Dermis blood vessel endothelial cell (primary cell): ENCODE measurements at regions not wholly inside any gene's neighbourhood (a gene's known extent, or its start where the extent isn't known, plus 50 kb on each side); places are given as distances from the start of the nearest gene placed in this dataset.

Experiments
- DNase-seq: peaks from one replicate; pipeline ENCODE4 v3.0.0; 2010

GRCh38 chr14:48983351-48983888 is 602.8 kb downstream of the RPS29 start:
- DNase-seq: no peak

DNA sequence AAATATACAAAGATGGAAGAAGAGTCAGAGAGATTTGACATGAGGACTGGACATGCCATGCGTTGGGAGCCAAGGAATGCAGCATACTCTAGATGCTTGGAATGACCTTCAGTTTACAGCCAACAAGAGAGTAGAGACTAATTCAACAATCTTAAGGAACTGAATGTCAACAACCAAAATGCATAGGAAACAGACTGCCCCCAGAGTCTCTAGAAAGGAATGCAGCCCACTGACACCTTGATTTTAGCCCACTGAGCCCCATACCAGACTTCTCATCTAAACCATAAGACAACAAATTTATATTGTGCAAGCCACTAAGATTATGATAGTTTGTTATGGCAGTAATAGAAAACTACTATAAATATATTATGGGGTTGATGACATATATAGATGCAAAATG is 611.2 kb downstream of the RPS29 start:
- DNase-seq: no peak

DNA sequence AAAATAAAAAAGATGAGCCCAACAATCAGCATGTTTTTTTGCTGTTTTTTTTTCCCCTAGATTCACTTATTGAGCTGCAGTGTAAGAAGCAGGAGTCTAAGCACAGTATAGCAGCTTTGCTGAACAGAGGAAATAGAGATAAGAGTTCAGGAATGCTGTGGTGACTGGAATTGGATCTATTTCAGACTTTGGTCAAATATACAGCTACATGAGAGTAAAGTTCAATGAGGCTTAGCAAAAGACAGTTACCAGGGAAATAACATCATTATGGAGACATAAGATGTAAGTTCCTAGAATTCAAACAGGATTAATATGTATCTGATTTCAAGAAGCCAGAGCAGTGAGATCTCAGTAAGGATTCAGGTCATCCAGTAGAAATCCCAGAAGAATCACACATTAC is 613.0 kb downstream of the RPS29 start:
- no peak for DNase-seq

GRCh38 chr14:48970943-48971342 is 615.2 kb downstream of the RPS29 start:
- no peak for DNase-seq

- DNase-seq: no peak
Measured at GRCh38 chr14:48967419-48967818, 618.8 kb downstream of the RPS29 start.

- DNase-seq: no peak
Measured at GRCh38 chr14:48963231-48963790, 622.9 kb downstream of the RPS29 start.

DNA sequence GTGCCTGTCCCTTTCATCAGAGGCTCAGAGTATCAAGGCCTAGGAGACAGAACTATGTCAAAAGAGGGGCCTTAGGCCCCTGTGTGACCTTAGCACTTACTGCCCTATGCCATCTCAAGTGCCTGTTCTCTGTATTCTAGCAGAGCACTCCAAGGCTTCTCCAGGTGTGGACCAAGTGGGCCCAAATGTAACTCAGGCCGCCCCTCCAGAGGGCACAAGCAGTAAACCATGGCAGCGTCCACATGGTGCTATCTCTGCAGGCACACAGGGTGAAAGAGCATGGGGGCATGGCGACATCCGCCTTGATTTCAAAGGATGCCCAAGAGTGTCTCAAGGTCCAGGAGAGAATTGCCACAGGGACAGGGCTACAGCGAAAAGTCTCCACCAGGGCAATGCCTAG is 628.7 kb downstream of the RPS29 start:
- no peak for DNase-seq

DNA sequence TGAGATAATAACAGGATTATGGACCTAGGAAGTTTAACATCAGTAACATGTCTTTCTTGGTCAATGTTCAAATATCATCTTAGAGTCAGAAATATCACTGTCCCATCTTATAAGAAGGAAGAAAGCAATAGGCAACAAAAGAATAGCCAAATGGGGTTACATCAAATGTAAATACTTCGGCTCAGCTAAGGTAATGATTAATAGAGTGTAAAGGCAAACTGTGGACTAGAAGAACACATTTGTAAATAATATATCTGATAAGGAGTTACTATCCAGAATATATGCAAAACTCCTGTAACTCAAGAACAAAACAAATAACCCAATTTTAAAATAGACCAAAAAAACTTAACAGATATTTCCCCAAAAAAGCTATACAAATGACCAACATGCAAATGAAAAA is 630.3 kb downstream of the RPS29 start:
- DNase-seq: no peak

GRCh38 chr14:48954446-48954845 is 631.7 kb downstream of the RPS29 start:
- no peak for DNase-seq

DNA sequence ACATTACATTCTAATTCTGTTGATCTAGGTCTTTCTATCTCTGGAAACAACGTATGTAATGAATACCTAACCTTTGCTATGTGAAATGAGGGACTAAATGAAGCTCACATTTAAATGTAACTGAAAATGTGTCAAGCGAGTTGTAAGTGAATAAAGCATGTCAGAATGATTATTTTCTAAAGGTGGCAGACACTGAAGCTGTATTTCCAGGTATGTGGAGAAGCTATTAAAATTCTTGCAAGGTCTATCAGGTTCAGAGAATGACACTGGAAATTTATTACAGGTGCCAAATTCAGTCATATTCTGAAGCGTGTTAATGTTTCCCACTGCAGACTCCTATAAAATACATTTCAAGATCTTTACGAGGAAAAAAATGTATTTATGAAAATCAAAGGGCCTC is 641.4 kb downstream of the RPS29 start:
- DNase-seq: no peak

- DNase-seq: no peak
Measured at GRCh38 chr14:48943913-48944312, 642.3 kb downstream of the RPS29 start.

DNA sequence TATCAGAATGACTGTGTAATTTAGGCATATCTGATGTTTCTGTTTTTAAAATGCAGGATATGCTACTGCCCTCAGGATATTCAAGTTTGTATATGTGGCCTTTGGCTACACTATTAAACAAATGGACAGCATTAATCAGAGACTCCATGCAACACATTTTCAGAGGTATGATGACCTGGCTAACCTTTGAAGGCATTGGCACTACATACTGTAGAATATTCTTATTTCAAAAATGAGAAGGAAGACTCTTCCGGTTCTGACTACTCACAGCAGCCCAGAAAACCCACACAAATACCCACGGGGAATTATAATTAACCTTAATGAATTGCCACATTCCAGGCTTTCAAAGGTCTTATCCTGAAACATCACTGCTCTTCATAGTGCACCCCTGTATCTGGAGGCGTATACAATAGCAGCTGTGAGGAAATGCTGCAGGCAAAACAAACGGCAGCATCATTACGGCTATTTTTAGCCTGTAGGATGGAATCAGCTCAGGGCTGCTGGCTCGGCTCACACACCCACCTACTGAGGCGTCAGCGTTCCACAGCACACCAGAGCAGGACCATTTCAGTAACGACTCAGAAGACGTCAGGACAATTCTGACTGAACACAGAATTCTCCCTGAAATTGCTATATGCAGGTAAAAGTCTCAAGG is 648.5 kb downstream of the RPS29 start:
- DNase-seq: no peak

GRCh38 chr14:48936849-48937248 is 649.3 kb downstream of the RPS29 start:
- DNase-seq: no peak

DNA sequence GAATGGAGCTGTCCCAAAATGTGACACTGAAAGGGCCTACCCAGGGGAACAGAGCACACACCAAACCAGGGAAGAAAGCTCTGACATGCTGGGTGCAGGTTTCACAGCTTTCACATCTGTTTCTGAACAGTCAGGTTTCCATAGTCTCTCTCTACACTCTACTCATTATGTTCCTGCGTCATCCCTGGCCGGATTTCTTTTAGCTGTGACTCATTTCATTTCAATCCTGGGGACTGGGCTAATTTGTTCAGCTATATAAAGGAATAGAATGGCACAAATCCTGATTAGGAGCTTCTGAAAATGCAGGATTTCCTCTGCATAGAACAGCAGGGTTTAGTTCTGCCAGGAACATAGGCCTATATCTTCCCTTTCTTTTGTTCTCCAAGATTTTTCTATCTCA is 649.8 kb downstream of the RPS29 start:
- DNase-seq: no peak

- no peak for DNase-seq
Measured at GRCh38 chr14:48925184-48925583, 661.0 kb downstream of the RPS29 start.

DNA sequence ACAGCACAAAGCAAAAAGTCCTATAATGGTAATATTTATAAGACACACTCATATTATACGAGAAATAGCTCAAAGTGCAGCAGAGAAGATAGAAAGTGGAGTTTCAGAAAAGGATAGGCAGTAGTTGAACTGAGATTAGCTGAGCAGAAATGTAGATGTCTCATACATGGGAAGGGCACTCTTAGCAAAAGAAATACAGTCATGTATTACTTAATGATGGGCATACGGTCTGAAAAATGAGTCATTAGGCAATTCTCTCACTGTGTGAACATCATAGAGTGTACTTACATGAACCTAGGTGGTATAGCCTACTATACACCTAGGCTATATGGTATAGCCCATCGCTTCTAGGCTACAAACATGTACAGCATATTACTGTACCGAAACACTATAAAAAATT is 671.3 kb downstream of the RPS29 start:
- no peak for DNase-seq

DNA sequence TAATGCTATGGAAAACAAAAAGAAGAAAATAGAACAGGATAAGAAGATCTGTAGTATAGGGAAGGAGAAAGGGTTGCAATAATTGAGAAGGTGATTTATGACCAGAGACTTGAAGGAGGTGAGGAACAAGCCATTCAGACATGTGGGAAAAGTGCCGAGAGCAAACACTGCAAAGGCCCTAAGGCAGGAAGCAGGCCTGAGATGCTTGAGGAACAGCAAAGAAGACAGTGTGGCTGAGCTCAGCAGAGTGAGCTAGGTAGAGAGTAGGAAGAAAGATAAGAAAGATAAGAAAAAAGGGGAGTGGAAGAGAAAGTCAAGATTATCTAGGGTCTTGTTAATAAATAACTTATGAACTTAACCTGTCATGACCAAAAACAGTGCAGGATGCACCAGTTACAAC is 671.8 kb downstream of the RPS29 start:
- DNase-seq: no peak

- DNase-seq: no peak
Measured at GRCh38 chr14:48900565-48900964, 685.6 kb downstream of the RPS29 start.

GRCh38 chr14:48890333-48890732 is 695.8 kb downstream of the RPS29 start:
- no peak for DNase-seq

DNA sequence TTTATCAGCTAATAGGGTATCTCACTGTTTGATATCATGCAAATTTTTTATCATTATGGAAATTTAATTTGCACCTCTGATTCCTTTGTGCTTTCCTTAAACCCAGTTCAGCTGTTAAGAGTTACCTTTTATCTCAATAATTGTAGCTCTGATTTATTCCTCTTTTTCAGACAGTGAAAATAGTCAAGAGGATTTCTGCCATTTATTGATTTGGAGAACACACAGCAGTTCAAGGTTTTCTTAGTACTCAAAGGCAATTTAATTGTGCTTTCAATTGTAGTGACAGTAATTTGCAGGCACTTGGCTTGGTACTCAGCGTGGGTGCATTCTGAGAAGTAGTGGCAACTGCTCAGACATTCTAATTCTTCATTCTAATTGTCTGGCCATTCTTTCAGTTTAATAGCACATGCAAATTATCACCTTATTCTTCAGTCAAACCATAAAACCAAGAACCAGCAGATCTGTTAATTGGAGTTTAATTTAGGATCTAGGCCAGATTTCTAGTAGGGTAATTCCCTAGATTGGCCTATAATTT is 709.3 kb downstream of the RPS29 start:
- no peak for DNase-seq

DNA sequence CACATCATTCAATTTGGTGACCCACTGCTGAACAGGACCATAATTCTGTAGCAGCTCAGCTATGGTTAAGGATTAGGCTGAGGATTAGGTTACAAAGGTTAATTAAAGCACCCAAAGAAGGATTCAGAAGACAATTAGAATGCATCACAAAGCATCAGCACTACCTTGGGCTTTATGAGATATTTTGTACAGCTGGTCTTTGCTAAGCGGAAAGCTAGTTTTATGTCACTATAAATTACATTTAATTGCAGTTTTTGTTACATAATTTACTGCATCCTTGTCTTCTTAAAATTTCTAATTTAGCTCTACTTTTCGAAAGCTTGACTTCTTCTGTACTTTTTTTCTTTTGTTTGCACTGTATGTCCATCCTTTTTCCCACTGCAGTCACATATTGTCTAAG is 711.5 kb downstream of the RPS29 start:
- no peak for DNase-seq

- DNase-seq: no peak
Measured at GRCh38 chr14:48857366-48857765, 728.8 kb downstream of the RPS29 start.

- no peak for DNase-seq
Measured at GRCh38 chr14:48853159-48853558, 733.0 kb downstream of the RPS29 start.

- DNase-seq: no peak
Measured at GRCh38 chr14:48849741-48850322, 736.3 kb downstream of the RPS29 start.
